ENCODE measurements at regions not wholly inside any gene's neighbourhood (a gene's known extent, or its start where the extent isn't known, plus 50 kb on each side); places are given as distances from the start of the nearest gene placed in this dataset.

- no peak for TF ChIP-seq CTCF (IDR thresholded peaks at IDR 0.05; ENCODE audit: extremely low read depth in 1 of 2, insufficient read depth in 1 of 2, low read depth in 1 of 2, low read length in 2 of 2)
- no peak for TF ChIP-seq MAX (IDR thresholded peaks at IDR 0.05; ENCODE audit: insufficient read depth, insufficient read length)
- no peak for TF ChIP-seq POLR2A (IDR thresholded peaks at IDR 0.05; ENCODE audit: low read depth, low read length)
These were observed 317.6 kb downstream of the TLE4 start for GRCh38 chr9:79889369-79889768.
